WTC11 (cell line): ENCODE measurements at regions not wholly inside any gene's neighbourhood (a gene's known extent, or its start where the extent isn't known, plus 50 kb on each side); places are given as distances from the start of the nearest gene placed in this dataset.

Experiments
- ATAC-seq: fragments of 200-7000 bp; cut with Tn5 transposase; 2 replicates; pipeline ENCODE4 v1.10.0; 2021; ENCODE audit warnings: mild to moderate bottlenecking, moderate library complexity
- CTCF ChIA-PET: fragments of 300-600 bp; sonication (Branson Sonifier 250); formaldehyde crosslinking; loops from one replicate; lab custom pipeline; 2021; ENCODE audit warnings: antibody characterized with exemption; lab: Charles Lee
- POLR2A ChIA-PET: fragments of 350-600 bp; sonication (Branson Sonifier 250); formaldehyde crosslinking; loops from one replicate; lab custom pipeline; 2021; ENCODE audit warnings: antibody characterized with exemption; lab: Charles Lee
- DNase-seq: peaks from one replicate; pipeline ENCODE4 v3.0.0; 2021; ENCODE audit warnings: low spot score
- H3K27ac Mint-ChIP-seq: 2 replicates; pipeline ENCODE4 v1.8.0; 2021; ENCODE audit warnings: mixed read lengths
- H3K27me3 Mint-ChIP-seq: 2 replicates; pipeline ENCODE4 v1.8.0; 2021; ENCODE audit warnings: low read depth, mild to moderate bottlenecking, moderate library complexity, mixed read lengths
- H3K36me3 Mint-ChIP-seq: 2 replicates; pipeline ENCODE4 v1.8.0; 2021; ENCODE audit warnings: mixed read lengths
- H3K4me1 Mint-ChIP-seq: 2 replicates; pipeline ENCODE4 v1.8.0; 2022; ENCODE audit warnings: mixed read lengths
- H3K4me3 Mint-ChIP-seq: 2 replicates; pipeline ENCODE4 v1.8.0; 2021; ENCODE audit warnings: mild to moderate bottlenecking, moderate library complexity, mixed read lengths
- H3K9me3 Mint-ChIP-seq: 2 replicates; pipeline ENCODE4 v1.8.0; 2021; ENCODE audit warnings: mixed read lengths
- CBFB ChIP-seq: sonication (generic); formaldehyde crosslinking; IDR thresholded peaks from 2 replicates; pipeline ENCODE4 v1.8.1; 2022; ENCODE audit warnings: mild to moderate bottlenecking, low read depth, missing genetic modification reagents
- EMX1 ChIP-seq: fragments of 250-450 bp; sonication (Bioruptor Pico); IDR thresholded peaks from 2 replicates; pipeline ENCODE4 v1.8.0; 2021; ENCODE audit warnings: mild to moderate bottlenecking
- ESRRA ChIP-seq: sonication (generic); formaldehyde crosslinking; IDR thresholded peaks from 2 replicates; pipeline ENCODE4 v1.8.1; 2022; ENCODE audit warnings: mild to moderate bottlenecking, missing genetic modification reagents, borderline replicate concordance
- FOXK1 ChIP-seq: sonication (generic); formaldehyde crosslinking; IDR thresholded peaks from 2 replicates; pipeline ENCODE4 v1.8.0; 2022; ENCODE audit warnings: mild to moderate bottlenecking, moderate library complexity, missing genetic modification reagents
- GABPB1 ChIP-seq: sonication (generic); formaldehyde crosslinking; IDR thresholded peaks from 2 replicates; pipeline ENCODE4 v1.8.1; 2023; ENCODE audit warnings: mild to moderate bottlenecking, missing genetic modification reagents
- IRF2 ChIP-seq: sonication (generic); formaldehyde crosslinking; IDR thresholded peaks from 2 replicates; pipeline ENCODE4 v1.8.0; 2022; ENCODE audit warnings: low read depth, missing genetic modification reagents, borderline replicate concordance
- JUN ChIP-seq: sonication (generic); formaldehyde crosslinking; IDR thresholded peaks from 2 replicates; pipeline ENCODE4 v1.8.0; 2023; ENCODE audit warnings: mild to moderate bottlenecking, missing genetic modification reagents
- NFATC4 ChIP-seq: fragments of 250-450 bp; sonication (Bioruptor Pico); IDR thresholded peaks from 2 replicates; pipeline ENCODE4 v1.9.0; 2021; ENCODE audit warnings: mild to moderate bottlenecking
- NR1H2 ChIP-seq: sonication (generic); formaldehyde crosslinking; IDR thresholded peaks from 2 replicates; pipeline ENCODE4 v1.9.0; 2021; ENCODE audit warnings: mild to moderate bottlenecking, moderate library complexity, missing genetic modification reagents
- NR2C2 ChIP-seq: sonication (generic); formaldehyde crosslinking; IDR thresholded peaks from 2 replicates; pipeline ENCODE4 v1.8.0; 2022; ENCODE audit warnings: mild to moderate bottlenecking, missing genetic modification reagents
- NR3C1 ChIP-seq: sonication (generic); formaldehyde crosslinking; conservative IDR thresholded peaks from 2 replicates; pipeline ENCODE4 v1.8.1; 2023; ENCODE audit warnings: low read depth, mild to moderate bottlenecking, missing genetic modification reagents
- PRRX2 ChIP-seq: fragments of 250-450 bp; sonication (Bioruptor Pico); IDR thresholded peaks from 2 replicates; pipeline ENCODE4 v1.8.0; 2021; ENCODE audit warnings: mild to moderate bottlenecking
- SP1 ChIP-seq: sonication (generic); formaldehyde crosslinking; conservative IDR thresholded peaks from 2 replicates; pipeline ENCODE4 v1.8.1; 2022; ENCODE audit warnings: missing genetic modification reagents
- TCF7 ChIP-seq: sonication (generic); formaldehyde crosslinking; IDR thresholded peaks from 2 replicates; pipeline ENCODE4 v1.8.0; 2022; ENCODE audit warnings: mild to moderate bottlenecking, low read depth, missing genetic modification reagents, moderate library complexity
- TEAD4 ChIP-seq: sonication (generic); formaldehyde crosslinking; IDR thresholded peaks from 2 replicates; pipeline ENCODE4 v1.8.0; 2022; ENCODE audit warnings: mild to moderate bottlenecking, missing genetic modification reagents
- TP53 ChIP-seq: sonication (generic); formaldehyde crosslinking; IDR thresholded peaks from 2 replicates; pipeline ENCODE4 v1.8.1; 2023; ENCODE audit warnings: mild to moderate bottlenecking, missing genetic modification reagents
- ZBTB21 ChIP-seq: sonication (generic); formaldehyde crosslinking; IDR thresholded peaks from 2 replicates; pipeline ENCODE4 v1.8.1; 2023; ENCODE audit warnings: mild to moderate bottlenecking, missing genetic modification reagents, borderline replicate concordance
- ZNF121 ChIP-seq: sonication (generic); formaldehyde crosslinking; IDR thresholded peaks from 2 replicates; pipeline ENCODE4 v1.8.0; 2023; ENCODE audit warnings: missing genetic modification reagents
- ZNF263 ChIP-seq: sonication (generic); formaldehyde crosslinking; IDR thresholded peaks from 2 replicates; pipeline ENCODE4 v1.8.1; 2022; ENCODE audit warnings: low read depth, mild to moderate bottlenecking, moderate library complexity, missing genetic modification reagents
- ZNF416 ChIP-seq: fragments of 250-450 bp; sonication (Bioruptor Pico); IDR thresholded peaks from 2 replicates; pipeline ENCODE4 v1.9.0; 2021; ENCODE audit warnings: mild to moderate bottlenecking, inconsistent platforms
- TF ChIP-seq, protein P1 (sequence below): sonication (generic); formaldehyde crosslinking; IDR thresholded peaks from 2 replicates; pipeline ENCODE4 v1.8.0; 2023; ENCODE audit warnings: mild to moderate bottlenecking, missing genetic modification reagents
- TF ChIP-seq, protein P2 (sequence below): sonication (generic); formaldehyde crosslinking; IDR thresholded peaks from 2 replicates; pipeline ENCODE4 v1.8.1; 2023; ENCODE audit warnings: mild to moderate bottlenecking, missing genetic modification reagents, moderate library complexity
- TF ChIP-seq, protein P3 (sequence below): fragments of 200-600 bp; IDR thresholded peaks from 2 replicates; pipeline ENCODE4 v1.8.0; 2022; ENCODE audit warnings: antibody characterized with exemption
- TF ChIP-seq, protein P4 (sequence below): fragments of 250-450 bp; sonication (Bioruptor Pico); conservative IDR thresholded peaks from 2 replicates; pipeline ENCODE4 v1.9.0; 2021; ENCODE audit warnings: mild to moderate bottlenecking
- TF ChIP-seq, protein P5 (sequence below): fragments of 250-450 bp; sonication (Bioruptor Pico); IDR thresholded peaks from 2 replicates; pipeline ENCODE4 v1.8.0; 2021; ENCODE audit warnings: mild to moderate bottlenecking

DNA sequence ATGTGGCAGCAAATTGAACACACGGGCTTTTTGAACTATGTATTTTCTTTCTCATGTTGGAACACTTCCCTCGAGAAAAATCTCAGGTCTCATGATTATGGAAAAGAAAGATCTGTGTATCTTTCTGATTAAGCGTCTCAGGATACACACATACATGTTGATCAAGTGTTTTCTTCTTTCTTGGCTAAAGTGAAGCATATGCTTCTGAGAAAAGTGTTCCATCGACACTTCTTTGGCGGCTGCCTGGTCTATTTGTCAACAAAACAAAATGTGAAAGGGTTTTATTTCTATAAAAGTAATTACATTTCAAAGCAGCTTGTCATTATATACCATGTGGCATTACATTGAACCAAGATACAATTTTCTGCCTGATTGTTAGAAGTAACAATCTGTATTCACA is 157.5 kb downstream of the DLEU7 start:
- peaks cover 17% of the 10 kb centered on the region for H3K9me3 Mint-ChIP-seq
- DNase-seq (no peak), ATAC-seq (no peak)
- H3K36me3 Mint-ChIP-seq: peaks cover 6% of the 10 kb centered on the region
- H3K27ac Mint-ChIP-seq: no peak overlapping the region
- no peak for TF ChIP-seq TCF7 (CRISPR knock-in tag)
- TF ChIP-seq ESRRA (CRISPR knock-in tag): no peak
- no peak for TF ChIP-seq ZBTB21 (CRISPR knock-in tag)
- TF ChIP-seq, protein P1, sequence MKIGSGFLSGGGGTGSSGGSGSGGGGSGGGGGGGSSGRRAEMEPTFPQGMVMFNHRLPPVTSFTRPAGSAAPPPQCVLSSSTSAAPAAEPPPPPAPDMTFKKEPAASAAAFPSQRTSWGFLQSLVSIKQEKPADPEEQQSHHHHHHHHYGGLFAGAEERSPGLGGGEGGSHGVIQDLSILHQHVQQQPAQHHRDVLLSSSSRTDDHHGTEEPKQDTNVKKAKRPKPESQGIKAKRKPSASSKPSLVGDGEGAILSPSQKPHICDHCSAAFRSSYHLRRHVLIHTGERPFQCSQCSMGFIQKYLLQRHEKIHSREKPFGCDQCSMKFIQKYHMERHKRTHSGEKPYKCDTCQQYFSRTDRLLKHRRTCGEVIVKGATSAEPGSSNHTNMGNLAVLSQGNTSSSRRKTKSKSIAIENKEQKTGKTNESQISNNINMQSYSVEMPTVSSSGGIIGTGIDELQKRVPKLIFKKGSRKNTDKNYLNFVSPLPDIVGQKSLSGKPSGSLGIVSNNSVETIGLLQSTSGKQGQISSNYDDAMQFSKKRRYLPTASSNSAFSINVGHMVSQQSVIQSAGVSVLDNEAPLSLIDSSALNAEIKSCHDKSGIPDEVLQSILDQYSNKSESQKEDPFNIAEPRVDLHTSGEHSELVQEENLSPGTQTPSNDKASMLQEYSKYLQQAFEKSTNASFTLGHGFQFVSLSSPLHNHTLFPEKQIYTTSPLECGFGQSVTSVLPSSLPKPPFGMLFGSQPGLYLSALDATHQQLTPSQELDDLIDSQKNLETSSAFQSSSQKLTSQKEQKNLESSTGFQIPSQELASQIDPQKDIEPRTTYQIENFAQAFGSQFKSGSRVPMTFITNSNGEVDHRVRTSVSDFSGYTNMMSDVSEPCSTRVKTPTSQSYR: no peak
- no peak for TF ChIP-seq ZNF121 (CRISPR knock-in tag)
- no peak for TF ChIP-seq ZNF416
- no peak for TF ChIP-seq JUN
- TF ChIP-seq FOXK1 (CRISPR knock-in tag): no peak
- TF ChIP-seq NR3C1: no peak
- TF ChIP-seq, protein P2, sequence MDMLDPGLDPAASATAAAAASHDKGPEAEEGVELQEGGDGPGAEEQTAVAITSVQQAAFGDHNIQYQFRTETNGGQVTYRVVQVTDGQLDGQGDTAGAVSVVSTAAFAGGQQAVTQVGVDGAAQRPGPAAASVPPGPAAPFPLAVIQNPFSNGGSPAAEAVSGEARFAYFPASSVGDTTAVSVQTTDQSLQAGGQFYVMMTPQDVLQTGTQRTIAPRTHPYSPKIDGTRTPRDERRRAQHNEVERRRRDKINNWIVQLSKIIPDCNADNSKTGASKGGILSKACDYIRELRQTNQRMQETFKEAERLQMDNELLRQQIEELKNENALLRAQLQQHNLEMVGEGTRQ (CRISPR knock-in tag): no peak
- TF ChIP-seq PRRX2 (CRISPR knock-in tag): no peak
- no peak for TF ChIP-seq GABPB1 (CRISPR knock-in tag)
- TF ChIP-seq, protein P3, sequence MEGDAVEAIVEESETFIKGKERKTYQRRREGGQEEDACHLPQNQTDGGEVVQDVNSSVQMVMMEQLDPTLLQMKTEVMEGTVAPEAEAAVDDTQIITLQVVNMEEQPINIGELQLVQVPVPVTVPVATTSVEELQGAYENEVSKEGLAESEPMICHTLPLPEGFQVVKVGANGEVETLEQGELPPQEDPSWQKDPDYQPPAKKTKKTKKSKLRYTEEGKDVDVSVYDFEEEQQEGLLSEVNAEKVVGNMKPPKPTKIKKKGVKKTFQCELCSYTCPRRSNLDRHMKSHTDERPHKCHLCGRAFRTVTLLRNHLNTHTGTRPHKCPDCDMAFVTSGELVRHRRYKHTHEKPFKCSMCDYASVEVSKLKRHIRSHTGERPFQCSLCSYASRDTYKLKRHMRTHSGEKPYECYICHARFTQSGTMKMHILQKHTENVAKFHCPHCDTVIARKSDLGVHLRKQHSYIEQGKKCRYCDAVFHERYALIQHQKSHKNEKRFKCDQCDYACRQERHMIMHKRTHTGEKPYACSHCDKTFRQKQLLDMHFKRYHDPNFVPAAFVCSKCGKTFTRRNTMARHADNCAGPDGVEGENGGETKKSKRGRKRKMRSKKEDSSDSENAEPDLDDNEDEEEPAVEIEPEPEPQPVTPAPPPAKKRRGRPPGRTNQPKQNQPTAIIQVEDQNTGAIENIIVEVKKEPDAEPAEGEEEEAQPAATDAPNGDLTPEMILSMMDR: no peak
- TF ChIP-seq TP53 (CRISPR knock-in tag): no peak
- no peak for TF ChIP-seq NR2C2 (CRISPR knock-in tag)
- TF ChIP-seq SP1 (CRISPR knock-in tag): no peak
- TF ChIP-seq EMX1 (CRISPR knock-in tag): no peak
- TF ChIP-seq, protein P4, sequence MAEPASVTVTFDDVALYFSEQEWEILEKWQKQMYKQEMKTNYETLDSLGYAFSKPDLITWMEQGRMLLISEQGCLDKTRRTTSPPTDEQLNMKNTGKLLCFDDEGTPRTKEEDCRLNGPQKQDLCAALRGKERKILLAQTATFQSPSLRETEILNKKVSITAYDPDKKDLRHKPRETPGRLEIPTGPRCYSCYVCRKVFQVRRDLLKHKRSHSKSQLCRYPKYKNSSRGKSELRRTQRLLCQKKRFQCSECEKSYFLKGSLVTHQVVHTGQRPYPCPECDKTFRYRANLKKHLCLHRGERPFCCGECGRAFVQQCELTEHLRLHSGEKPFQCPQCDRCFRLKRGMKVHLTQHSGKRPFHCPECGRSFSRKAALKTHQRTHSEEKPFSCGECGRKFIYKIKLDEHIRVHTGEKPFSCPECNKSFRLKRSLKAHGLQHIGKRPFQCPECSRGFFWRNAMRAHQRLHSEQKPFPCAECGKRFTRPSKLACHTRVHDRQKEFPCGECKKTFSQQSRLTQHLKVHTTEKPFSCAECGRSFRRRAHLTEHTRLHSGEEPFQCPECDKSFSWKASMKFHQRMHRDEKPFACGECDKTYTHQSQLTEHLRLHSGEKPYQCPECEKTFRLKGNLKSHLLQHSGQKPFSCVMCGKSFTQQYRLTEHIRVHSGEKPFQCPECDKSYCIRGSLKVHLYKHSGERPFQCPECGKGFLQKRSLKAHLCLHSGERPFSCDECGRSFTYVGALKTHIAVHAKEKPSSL (CRISPR knock-in tag): no peak
- no peak for TF ChIP-seq IRF2 (CRISPR knock-in tag)
- TF ChIP-seq TEAD4 (CRISPR knock-in tag): no peak
- CTCF ChIA-PET: no interaction called here
- POLR2A ChIA-PET: no interaction called here
- no peaks in the 10 kb centered on the region for H3K27me3 Mint-ChIP-seq
- H3K4me3 Mint-ChIP-seq: no peak overlapping the region
- H3K4me1 Mint-ChIP-seq: peaks cover 16% of the 10 kb centered on the region

DNA sequence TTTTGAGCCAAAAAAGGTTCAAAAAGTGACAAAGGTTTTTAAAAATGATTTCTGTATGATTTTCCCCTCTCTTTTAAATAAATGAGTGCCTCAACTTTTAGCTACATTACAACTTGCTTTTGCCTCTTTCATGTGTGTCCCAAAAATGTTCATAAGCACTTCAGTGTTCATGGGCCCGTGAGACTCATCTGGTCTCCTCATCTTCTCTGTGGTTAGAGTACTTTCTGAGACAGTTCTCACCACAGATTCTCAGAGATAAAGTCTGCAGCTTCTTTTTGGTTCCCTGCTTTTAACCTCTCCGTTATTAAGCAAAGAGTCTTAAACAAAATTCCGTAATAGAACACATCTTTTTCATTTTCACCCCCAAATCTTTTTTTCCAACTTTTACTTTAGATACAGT is 156.9 kb downstream of the DLEU7 start:
- TF ChIP-seq, protein P3: no peak
- TF ChIP-seq SP1 (CRISPR knock-in tag): no peak
- no peak for TF ChIP-seq NFATC4
- TF ChIP-seq NR1H2 (CRISPR knock-in tag): no peak
- no peak for TF ChIP-seq ZBTB21 (CRISPR knock-in tag)
- TF ChIP-seq ZNF263 (CRISPR knock-in tag): no peak
- TF ChIP-seq IRF2 (CRISPR knock-in tag): no peak
- no peak for TF ChIP-seq ESRRA (CRISPR knock-in tag)
- TF ChIP-seq, protein P5, sequence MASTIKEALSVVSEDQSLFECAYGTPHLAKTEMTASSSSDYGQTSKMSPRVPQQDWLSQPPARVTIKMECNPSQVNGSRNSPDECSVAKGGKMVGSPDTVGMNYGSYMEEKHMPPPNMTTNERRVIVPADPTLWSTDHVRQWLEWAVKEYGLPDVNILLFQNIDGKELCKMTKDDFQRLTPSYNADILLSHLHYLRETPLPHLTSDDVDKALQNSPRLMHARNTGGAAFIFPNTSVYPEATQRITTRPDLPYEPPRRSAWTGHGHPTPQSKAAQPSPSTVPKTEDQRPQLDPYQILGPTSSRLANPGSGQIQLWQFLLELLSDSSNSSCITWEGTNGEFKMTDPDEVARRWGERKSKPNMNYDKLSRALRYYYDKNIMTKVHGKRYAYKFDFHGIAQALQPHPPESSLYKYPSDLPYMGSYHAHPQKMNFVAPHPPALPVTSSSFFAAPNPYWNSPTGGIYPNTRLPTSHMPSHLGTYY (CRISPR knock-in tag): no peak
- TF ChIP-seq CBFB (CRISPR knock-in tag): no peak
- Mint-ChIP-seq H3K9me3 (peaks cover 17% of the 10 kb centered on the region), H3K4me1 (peaks cover 16% of the 10 kb centered on the region), H3K27me3 (no peaks in the 10 kb centered on the region), H3K4me3 (no peak overlapping the region), H3K27ac (no peak overlapping the region), H3K36me3 (peaks cover 6% of the 10 kb centered on the region)
- DNase-seq (no peak), ATAC-seq (no peak)
- CTCF ChIA-PET: no interaction called here
- POLR2A ChIA-PET: no interaction called here
